A204.1 (cell line): ENCODE measurements at regions not wholly inside any gene's neighbourhood (a gene's known extent, or its start where the extent isn't known, plus 50 kb on each side); places are given as distances from the start of the nearest gene placed in this dataset.
"Not testable (repeated sequence)": the region's sequence is repeated elsewhere in the genome, so short reads cannot be mapped to it uniquely, and the experiment has no call there.

Source experiments
- FAIRE-seq: peaks from 2 replicates; lab custom pipeline; 2012; peaks lifted over from hg19 to GRCh38; lab: Jason Lieb, UNC

- no peak for FAIRE-seq
These were observed 263.7 kb downstream of the CEMIP2 start for GRCh38 chr9:71504636-71505035.

DNA sequence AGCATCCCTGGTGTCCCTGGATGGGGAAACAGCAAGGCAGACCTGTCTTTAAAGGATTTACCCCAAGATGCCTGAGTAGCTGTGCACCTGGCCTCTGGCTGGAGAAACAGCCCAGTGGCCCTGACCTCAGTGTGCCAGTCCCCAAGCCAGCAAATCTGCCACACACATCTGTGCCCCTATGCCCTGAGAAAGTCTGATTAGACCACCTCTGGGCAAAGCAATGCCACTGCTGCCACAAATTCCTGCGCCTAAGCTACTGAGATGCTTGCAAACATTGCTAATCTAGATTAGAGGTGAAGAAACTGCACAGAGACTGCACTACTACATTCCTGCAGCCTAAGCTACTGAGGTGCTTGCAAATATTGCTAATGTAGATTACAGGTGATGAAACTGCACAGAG, 269.6 kb downstream of the CEMIP2 start:
- no peak for FAIRE-seq

DNA sequence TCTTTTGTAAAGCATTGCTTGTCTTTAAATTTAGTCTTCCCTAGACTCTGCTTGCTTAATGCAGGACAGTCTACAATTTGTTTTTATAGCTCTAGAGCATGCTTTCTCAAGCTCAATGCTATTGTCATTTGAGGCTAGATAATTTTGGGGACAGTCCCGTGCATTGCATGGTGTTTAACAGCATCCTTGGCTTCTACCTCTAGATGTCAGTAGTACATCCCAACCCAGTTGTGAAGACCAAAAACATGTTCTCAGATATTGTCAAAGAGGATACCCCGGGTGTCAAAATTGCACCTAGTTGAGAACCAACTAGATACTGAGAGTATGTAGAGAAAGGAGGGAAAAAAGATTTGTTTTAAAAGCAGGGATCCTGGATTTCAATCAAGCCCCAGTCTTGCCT, 277.5 kb downstream of the CEMIP2 start:
- FAIRE-seq: no peak

DNA sequence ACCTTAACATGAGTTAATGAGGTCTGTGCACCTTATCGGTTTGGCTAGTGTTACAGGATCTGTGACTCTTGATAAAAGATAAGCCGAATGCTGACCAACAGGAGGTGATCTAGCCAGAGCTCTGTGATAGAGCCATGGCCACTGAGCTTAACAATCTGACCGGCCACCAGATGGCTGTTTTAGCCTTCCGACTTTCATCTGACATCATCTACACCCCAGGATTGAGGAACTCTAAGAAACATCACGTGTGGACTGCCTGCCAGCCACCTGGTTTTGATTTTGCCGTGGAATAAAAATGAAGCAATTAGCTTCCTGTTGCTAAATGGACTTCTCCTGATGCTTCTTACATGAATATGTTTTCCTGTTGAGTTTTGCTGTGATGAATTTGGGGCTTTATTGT, 281.3 kb downstream of the CEMIP2 start:
- no peak for FAIRE-seq

- no peak for FAIRE-seq
These were observed 283.0 kb downstream of the CEMIP2 start for GRCh38 chr9:71485326-71485725.

DNA sequence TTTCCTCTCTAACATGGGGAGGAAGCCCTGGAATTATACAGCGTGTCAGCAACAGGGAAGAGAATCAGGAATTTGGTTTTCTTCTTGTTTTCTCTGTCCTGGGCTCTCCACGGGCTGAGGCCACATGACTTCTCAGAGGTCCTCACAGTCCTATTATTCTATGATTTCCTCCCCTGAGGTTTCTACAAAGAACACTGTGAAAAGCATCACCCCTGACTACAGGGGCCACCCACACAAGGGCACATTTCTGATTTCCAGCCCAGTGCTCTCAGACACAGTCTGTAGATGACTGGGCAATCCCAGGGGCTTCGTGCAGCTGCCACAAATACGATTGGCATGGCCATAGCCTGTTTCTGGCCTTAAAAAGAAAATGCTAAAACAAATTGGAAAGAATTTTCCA, 284.9 kb downstream of the CEMIP2 start:
- no peak for FAIRE-seq

- no peak for FAIRE-seq
These were observed 288.7 kb downstream of the CEMIP2 start for GRCh38 chr9:71479621-71480020.

DNA sequence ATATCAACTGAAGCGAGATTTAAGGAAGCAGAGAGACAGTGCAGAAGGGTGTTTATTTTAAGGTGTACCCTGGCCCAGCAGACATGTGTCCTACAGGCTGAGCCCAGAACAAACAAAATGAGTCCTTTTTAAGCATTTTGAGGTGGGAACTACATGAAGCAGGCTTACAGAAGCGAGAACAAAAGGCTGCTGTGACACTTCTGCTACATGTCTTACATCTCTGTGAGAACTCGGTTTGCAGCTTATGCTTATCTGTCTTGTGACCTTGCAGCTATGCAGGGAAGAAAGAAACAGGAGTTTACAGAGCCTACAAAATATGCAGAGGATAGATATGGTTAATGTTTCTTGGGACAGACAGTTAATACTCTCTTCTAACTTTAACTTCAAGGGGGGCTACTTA, 295.9 kb downstream of the CEMIP2 start:
- no peak for FAIRE-seq

DNA sequence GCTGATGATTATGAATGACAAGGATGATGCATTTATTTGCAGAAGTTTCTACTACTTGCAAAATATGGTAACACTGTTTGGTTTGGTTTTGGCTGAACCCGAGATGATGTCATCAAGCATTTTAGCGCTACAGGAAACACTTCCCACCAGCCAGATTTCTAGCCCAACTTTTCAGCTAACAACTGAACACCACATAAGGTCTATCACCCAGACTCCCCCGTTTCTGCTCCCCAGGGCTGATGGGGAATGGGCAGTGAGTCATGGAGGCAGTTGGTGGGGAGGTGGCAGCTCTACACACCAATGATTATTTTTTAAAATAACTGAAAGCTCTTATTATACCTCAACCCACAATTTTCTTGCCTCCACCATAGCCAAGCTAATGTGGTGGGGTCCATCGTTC, 302.9 kb downstream of the CEMIP2 start:
- no peak for FAIRE-seq

- FAIRE-seq: no peak
These were observed 309.2 kb downstream of the CEMIP2 start for GRCh38 chr9:71459082-71459481.

DNA sequence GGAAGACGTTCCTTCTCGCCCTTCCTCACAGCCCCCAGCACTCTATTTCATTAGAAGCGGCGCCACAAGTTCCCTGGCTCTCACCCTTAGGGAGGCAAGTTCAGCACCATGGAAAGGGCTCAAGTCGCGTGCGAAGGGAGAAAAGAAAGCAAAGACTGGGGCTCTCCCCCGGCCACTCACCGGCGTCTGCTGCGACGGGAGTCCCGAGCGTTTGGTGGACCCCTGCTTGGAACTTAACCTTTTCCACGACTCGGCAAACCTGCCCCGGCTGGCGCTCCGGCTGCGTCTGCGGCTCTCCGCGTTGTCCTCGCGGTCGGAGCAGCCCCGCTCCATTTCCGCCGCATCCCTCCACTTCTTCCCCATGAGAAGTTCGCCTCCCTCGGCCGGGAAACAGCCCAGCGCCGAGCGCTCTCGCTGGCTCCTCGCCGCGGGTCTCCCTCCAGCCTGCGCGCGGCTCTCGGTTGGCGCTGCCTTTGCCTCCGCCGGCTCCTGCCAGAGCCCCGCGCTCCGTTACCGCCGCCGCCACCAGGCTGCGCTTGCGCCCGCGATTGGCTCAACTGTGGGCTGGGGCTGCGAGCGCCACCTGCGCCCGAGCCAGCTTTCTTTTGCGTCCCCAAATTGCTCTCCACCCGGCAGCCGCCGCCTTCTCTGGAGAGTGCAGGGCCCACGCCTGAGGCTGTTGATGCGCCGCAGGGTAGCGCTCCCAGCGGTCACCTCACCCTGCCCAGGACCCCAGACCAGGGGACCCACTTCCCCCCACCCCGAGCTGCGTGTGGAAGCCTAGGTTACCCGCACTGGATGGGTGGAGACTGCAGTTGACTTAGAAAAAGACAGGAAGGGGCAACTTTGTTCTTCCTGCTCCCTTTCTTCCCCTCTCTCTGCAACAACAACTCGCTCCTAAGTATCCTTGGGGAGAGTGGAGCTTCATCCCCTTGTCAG, 321.6 kb downstream of the CEMIP2 start:
- FAIRE-seq: no peak

DNA sequence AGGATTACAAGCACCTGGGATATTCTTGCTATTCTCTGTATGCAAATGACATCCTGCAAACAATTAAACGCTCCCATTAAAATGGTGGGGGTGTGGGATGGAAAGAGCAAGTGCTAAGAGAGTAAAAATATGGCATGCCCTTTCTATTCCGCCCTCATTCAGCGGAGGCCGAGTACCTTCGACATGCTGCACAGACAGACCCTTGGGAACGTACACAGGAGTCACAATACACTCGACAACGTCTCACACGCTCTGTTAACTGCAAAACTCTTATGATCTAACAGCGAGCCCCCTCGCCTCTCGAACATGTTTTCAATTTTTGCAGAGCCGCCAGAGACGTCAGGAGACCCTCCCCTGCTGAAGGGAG, 322.2 kb downstream of the CEMIP2 start:
- FAIRE-seq: no peak

- peak; percentile 37 for FAIRE-seq
These were observed 321.5 kb upstream of the TRPM3 start for GRCh38 chr9:71442937-71443336.

- no peak for FAIRE-seq
These were observed 319.8 kb upstream of the TRPM3 start for GRCh38 chr9:71441266-71441665.

DNA sequence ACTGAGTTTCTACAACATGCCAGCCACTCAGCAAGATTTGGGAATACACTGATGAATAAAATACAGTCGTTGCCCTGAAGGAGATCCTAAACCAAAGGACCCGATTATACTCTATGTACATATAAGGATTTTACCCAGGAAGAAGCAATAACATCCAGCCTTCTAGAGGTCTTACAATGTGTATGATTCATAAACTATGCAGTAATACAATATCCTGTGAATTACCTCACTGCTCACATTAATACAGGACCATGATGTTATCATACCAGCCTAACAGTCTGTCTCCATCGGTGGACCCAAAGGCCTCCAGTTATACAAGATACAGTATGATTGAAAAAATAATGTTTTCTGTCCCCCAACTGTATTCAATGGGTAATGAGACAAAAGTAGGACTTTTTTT, 310.5 kb upstream of the TRPM3 start:
- FAIRE-seq: no peak

GRCh38 chr9:71407341-71407740, 285.9 kb upstream of the TRPM3 start:
- FAIRE-seq: not testable (repeated sequence)

DNA sequence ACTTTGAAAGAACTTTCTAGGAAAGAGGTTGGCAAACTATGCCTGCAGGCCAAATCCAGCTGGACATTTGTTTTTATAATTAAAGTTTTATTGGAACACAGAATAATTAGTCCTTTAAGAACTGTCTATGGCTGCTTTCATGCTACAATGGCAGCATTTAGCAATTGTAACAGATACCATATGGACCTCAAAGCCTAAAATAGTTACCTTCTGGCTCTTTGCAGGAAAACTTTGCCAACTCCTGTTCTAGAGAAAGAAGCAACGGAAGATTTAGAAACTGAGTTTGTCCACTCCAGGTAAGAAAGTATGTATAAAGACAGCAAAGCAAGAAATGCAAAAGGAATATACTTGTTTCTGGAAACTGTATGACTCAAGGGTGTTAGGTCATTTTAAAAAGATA, 281.7 kb upstream of the TRPM3 start:
- no peak for FAIRE-seq

- FAIRE-seq: no peak
These were observed 271.6 kb upstream of the TRPM3 start for GRCh38 chr9:71393005-71393404.

GRCh38 chr9:71384343-71384742, 262.9 kb upstream of the TRPM3 start:
- no peak for FAIRE-seq

GRCh38 chr9:71383308-71383940, 262.0 kb upstream of the TRPM3 start:
- FAIRE-seq: no peak

DNA sequence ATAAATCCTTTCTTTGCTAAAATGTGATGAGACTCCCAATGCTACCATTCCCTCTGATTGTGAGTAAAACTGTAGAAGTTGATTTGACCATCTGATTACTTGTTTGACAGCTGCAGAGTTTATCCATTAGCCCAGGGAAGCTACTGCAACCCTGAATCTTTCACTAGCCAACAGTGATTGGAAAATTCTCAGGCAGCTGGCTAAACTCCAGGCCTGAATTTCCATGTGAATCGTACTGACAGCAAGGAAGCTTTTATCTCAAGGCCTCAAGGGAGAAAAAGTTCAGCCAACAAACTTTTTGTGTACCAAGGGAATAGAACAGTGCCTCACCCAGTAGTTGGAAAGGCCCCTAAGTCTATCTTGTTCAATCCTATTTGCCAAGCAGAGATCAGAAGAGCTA, 246.7 kb upstream of the TRPM3 start:
- FAIRE-seq: no peak

GRCh38 chr9:71364186-71364955, 242.9 kb upstream of the TRPM3 start:
- no peak for FAIRE-seq

- no peak for FAIRE-seq
These were observed 242.0 kb upstream of the TRPM3 start for GRCh38 chr9:71363286-71363961.
